ENCODE measurements at regions not wholly inside any gene's neighbourhood (a gene's known extent, or its start where the extent isn't known, plus 50 kb on each side); places are given as distances from the start of the nearest gene placed in this dataset.
A peak's percentile ranks its signal among the peaks of the same experiment; 100 is the strongest.
"Not testable (repeated sequence)": the region's sequence is repeated elsewhere in the genome, so short reads cannot be mapped to it uniquely, and the experiment has no call there.

- H3K27ac ChIP-seq (ENCODE audit: low read length): peak overlapping the region; percentile 64
- peak; percentile 77 to 80 for ATAC-seq
- H3K4me1 ChIP-seq (ENCODE audit: control insufficient read depth, insufficient read depth, low read length): peaks cover 2% of the 10 kb centered on the region
- no peaks in the 10 kb centered on the region for H3K9me3 ChIP-seq (ENCODE audit: control insufficient read depth, low read length)
- DNase-seq: no peak
- H3K27me3 ChIP-seq (ENCODE audit: control insufficient read depth, insufficient read depth): no peaks in the 10 kb centered on the region
- intact Hi-C loops (cut with DNase I): no loop called here
- WGBS: 64% methylated on average over 4 of the region's 4 CpGs
- H3K4me3 ChIP-seq (ENCODE audit: low read length): no peak overlapping the region
Observed at GRCh38 chr3:27556887-27557286, 72.7 kb upstream of the SLC4A7 start.

GRCh38 chr3:27554706-27555105 is 70.5 kb upstream of the SLC4A7 start:
- intact Hi-C loops (cut with DNase I): no loop called here
- Histone ChIP-seq H3K27ac (ENCODE audit: low read length) (no peak overlapping the region), H3K9me3 (ENCODE audit: control insufficient read depth, low read length) (no peaks in the 10 kb centered on the region), H3K4me3 (ENCODE audit: low read length) (no peak overlapping the region), H3K4me1 (ENCODE audit: control insufficient read depth, insufficient read depth, low read length) (peaks cover 2% of the 10 kb centered on the region), H3K27me3 (ENCODE audit: control insufficient read depth, insufficient read depth) (no peaks in the 10 kb centered on the region)
- ATAC-seq (peak in 1 of 2 donors; percentile 41), DNase-seq (no peak)
- 55% methylated on average over 2 of the region's 2 CpGs for WGBS

GRCh38 chr3:27553886-27554540 is 69.8 kb upstream of the SLC4A7 start:
- no peak for ATAC-seq
- intact Hi-C loops (cut with DNase I): no loop called here
- no peaks in the 10 kb centered on the region for H3K27me3 ChIP-seq (ENCODE audit: control insufficient read depth, insufficient read depth)
- H3K27ac ChIP-seq (ENCODE audit: low read length): no peak overlapping the region
- H3K4me1 ChIP-seq (ENCODE audit: control insufficient read depth, insufficient read depth, low read length): peaks cover 2% of the 10 kb centered on the region
- H3K9me3 ChIP-seq (ENCODE audit: control insufficient read depth, low read length): no peaks in the 10 kb centered on the region
- no peak for DNase-seq
- WGBS: 70% methylated on average over 2 of the region's 2 CpGs
- no peak overlapping the region for H3K4me3 ChIP-seq (ENCODE audit: low read length)

- ATAC-seq; H3K9me3 ChIP-seq (ENCODE audit: control insufficient read depth, low read length); intact Hi-C loops (cut with DNase I); H3K4me3 ChIP-seq (ENCODE audit: low read length); DNase-seq; H3K27me3 ChIP-seq (ENCODE audit: control insufficient read depth, insufficient read depth); H3K4me1 ChIP-seq (ENCODE audit: control insufficient read depth, insufficient read depth, low read length); H3K27ac ChIP-seq (ENCODE audit: low read length): not testable (repeated sequence)
- 85% methylated on average over 5 of the region's 5 CpGs for WGBS
Observed at GRCh38 chr3:27552708-27553107, 68.5 kb upstream of the SLC4A7 start.

GRCh38 chr3:27551413-27551812 is 67.2 kb upstream of the SLC4A7 start:
- H3K27me3 ChIP-seq (ENCODE audit: control insufficient read depth, insufficient read depth): not testable (repeated sequence)

GRCh38 chr3:27545061-27545460 is 60.9 kb upstream of the SLC4A7 start:
- no peaks in the 10 kb centered on the region for H3K4me1 ChIP-seq (ENCODE audit: control insufficient read depth, insufficient read depth, low read length)
- H3K9me3 ChIP-seq (ENCODE audit: control insufficient read depth, low read length): no peaks in the 10 kb centered on the region
- ATAC-seq (no peak), DNase-seq (no peak)
- no peak overlapping the region for H3K4me3 ChIP-seq (ENCODE audit: low read length)
- H3K27ac ChIP-seq (ENCODE audit: low read length): no peak overlapping the region
- intact Hi-C loops (cut with DNase I): no loop called here
- no peaks in the 10 kb centered on the region for H3K27me3 ChIP-seq (ENCODE audit: control insufficient read depth, insufficient read depth)
- 69% methylated on average over 1 of the region's 1 CpG for WGBS

More at GRCh38 chr3:27551413-27551812, 67.2 kb upstream of the SLC4A7 start:
- 91% methylated on average over 4 of the region's 4 CpGs for WGBS
- H3K4me1 ChIP-seq (ENCODE audit: control insufficient read depth, insufficient read depth, low read length); intact Hi-C loops (cut with DNase I); ATAC-seq; DNase-seq; H3K27ac ChIP-seq (ENCODE audit: low read length); H3K4me3 ChIP-seq (ENCODE audit: low read length); H3K9me3 ChIP-seq (ENCODE audit: control insufficient read depth, low read length): not testable (repeated sequence)

- Histone ChIP-seq H3K27ac (ENCODE audit: low read length) (peak overlapping the region; percentile 37), H3K4me1 (ENCODE audit: control insufficient read depth, insufficient read depth, low read length) (no peaks in the 10 kb centered on the region), H3K27me3 (ENCODE audit: control insufficient read depth, insufficient read depth) (no peaks in the 10 kb centered on the region), H3K4me3 (ENCODE audit: low read length) (no peak overlapping the region), H3K9me3 (ENCODE audit: control insufficient read depth, low read length) (no peaks in the 10 kb centered on the region)
- intact Hi-C loops (cut with DNase I): no loop called here
- no peak for DNase-seq
- WGBS: 74% methylated on average over 3 of the region's 3 CpGs
- peak; percentile 44 to 45 for ATAC-seq
Observed at GRCh38 chr3:27544372-27544865, 60.2 kb upstream of the SLC4A7 start.

GRCh38 chr3:27542476-27542875 is 58.3 kb upstream of the SLC4A7 start:
- H3K27me3 ChIP-seq (ENCODE audit: control insufficient read depth, insufficient read depth): no peaks in the 10 kb centered on the region
- no peak overlapping the region for H3K27ac ChIP-seq (ENCODE audit: low read length)
- H3K4me1 ChIP-seq (ENCODE audit: control insufficient read depth, insufficient read depth, low read length): no peaks in the 10 kb centered on the region
- ATAC-seq: no peak
- 69% methylated on average over 5 of the region's 5 CpGs for WGBS
- H3K9me3 ChIP-seq (ENCODE audit: control insufficient read depth, low read length): no peaks in the 10 kb centered on the region
- DNase-seq: no peak
- intact Hi-C loops (cut with DNase I): no loop called here
- no peak overlapping the region for H3K4me3 ChIP-seq (ENCODE audit: low read length)

- whole genome bisulfite sequencing: 91% methylated on average over 7 of the region's 7 CpGs
- no peak for DNase-seq
- intact Hi-C loops (cut with DNase I): no loop called here
- Histone ChIP-seq H3K4me1 (ENCODE audit: control insufficient read depth, insufficient read depth, low read length) (no peaks in the 10 kb centered on the region), H3K27me3 (ENCODE audit: control insufficient read depth, insufficient read depth) (no peaks in the 10 kb centered on the region), H3K27ac (ENCODE audit: low read length) (no peak overlapping the region), H3K9me3 (ENCODE audit: control insufficient read depth, low read length) (no peaks in the 10 kb centered on the region), H3K4me3 (ENCODE audit: low read length) (no peak overlapping the region)
- no peak for ATAC-seq
Observed at GRCh38 chr3:27540231-27540630, 56.0 kb upstream of the SLC4A7 start.

GRCh38 chr3:27536491-27536890 is 52.3 kb upstream of the SLC4A7 start:
- DNase-seq (no peak), ATAC-seq (peak in 1 of 2 donors; percentile 72)
- Histone ChIP-seq H3K9me3 (ENCODE audit: control insufficient read depth, low read length) (no peaks in the 10 kb centered on the region), H3K4me3 (ENCODE audit: low read length) (no peak overlapping the region), H3K27ac (ENCODE audit: low read length) (no peak overlapping the region), H3K27me3 (ENCODE audit: control insufficient read depth, insufficient read depth) (no peaks in the 10 kb centered on the region), H3K4me1 (ENCODE audit: control insufficient read depth, insufficient read depth, low read length) (no peaks in the 10 kb centered on the region)
- intact Hi-C loops (cut with DNase I): no loop called here
- 59% methylated on average over 1 of the region's 1 CpG for whole genome bisulfite sequencing

- no peaks in the 10 kb centered on the region for H3K27me3 ChIP-seq (ENCODE audit: control insufficient read depth, insufficient read depth)
- H3K4me3 ChIP-seq (ENCODE audit: low read length): no peak overlapping the region
- intact Hi-C loops (cut with DNase I): no loop called here
- H3K27ac ChIP-seq (ENCODE audit: low read length): no peak overlapping the region
- WGBS: 75% methylated on average over 2 of the region's 2 CpGs
- DNase-seq (no peak), ATAC-seq (no peak)
- no peaks in the 10 kb centered on the region for H3K9me3 ChIP-seq (ENCODE audit: control insufficient read depth, low read length)
- no peaks in the 10 kb centered on the region for H3K4me1 ChIP-seq (ENCODE audit: control insufficient read depth, insufficient read depth, low read length)
Observed at GRCh38 chr3:27535809-27536392, 51.7 kb upstream of the SLC4A7 start.
